HT-29 (cell line): ENCODE measurements at regions not wholly inside any gene's neighbourhood (a gene's known extent, or its start where the extent isn't known, plus 50 kb on each side); places are given as distances from the start of the nearest gene placed in this dataset. TPM values are rescaled to one million over a fixed set of nuclear protein-coding genes. Genes with fewer than 3 reads are reported as not detected.

Experiments used
- DNase-seq: peaks from one replicate; pipeline ENCODE4 v3.0.0-alpha.2; 2015; ENCODE audit warnings: low spot score
- small RNA-seq: library from RNA; depleted of rRNA; stranded (forward); fragments of <200 nt; gene quantifications from one replicate; pipeline ENCODE3, GENCODE V24; 2014

- no peak for DNase-seq
These were observed 76.4 kb upstream of the PRSS58 start for GRCh38 chr7:142334236-142334635.

GRCh38 chr7:142332421-142332820 lies 74.6 kb upstream of the PRSS58 start:
- DNase-seq, result no peak

- DNase-seq, result no peak
These were observed 74.1 kb upstream of the PRSS58 start for GRCh38 chr7:142331941-142332340.

GRCh38 chr7:142329062-142329790 lies 71.4 kb upstream of the PRSS58 start:
- DNase-seq, result no peak

- DNase-seq, result no peak
These were observed 70.7 kb upstream of the PRSS58 start for GRCh38 chr7:142328551-142328950.

GRCh38 chr7:142327628-142328405 lies 70.0 kb upstream of the PRSS58 start:
- DNase-seq, result no peak

GRCh38 chr7:142323706-142324105 lies 65.8 kb upstream of the PRSS58 start:
- peak; percentile 52 for DNase-seq

GRCh38 chr7:142321391-142321790 lies 63.5 kb upstream of the PRSS58 start:
- DNase-seq, result no peak

- DNase-seq, result no peak
These were observed 63.0 kb upstream of the PRSS58 start for GRCh38 chr7:142320883-142321282.

GRCh38 chr7:142319970-142320369 lies 62.1 kb upstream of the PRSS58 start:
- peak; percentile 19 for DNase-seq

GRCh38 chr7:142314281-142314680 lies 56.4 kb upstream of the PRSS58 start:
- DNase-seq, result no peak

- no peak for DNase-seq
These were observed 55.7 kb upstream of the PRSS58 start for GRCh38 chr7:142313528-142313927.

GRCh38 chr7:142311876-142312275 lies 54.0 kb upstream of the PRSS58 start:
- no peak for DNase-seq

GRCh38 chr7:142308918-142309317 lies 51.1 kb upstream of the PRSS58 start:
- no peak for DNase-seq

GRCh38 chr7:142308326-142308725 lies 50.5 kb upstream of the PRSS58 start:
- DNase-seq, result no peak

Small RNA genes lying in the stretch of these regions (small RNA-seq; reads per million reads assigned to genes)
- gene TRBV5-2 (not detected), gene TRBV8-1 (not detected), gene TRBV8-2 (not detected)
